Stimulated activated CD8-positive, alpha-beta memory T cell treated with anti-CD3 and anti-CD28 coated beads, Interleukin-4, amount 100 ng/mL, for 24 hours (primary cell): ENCODE measurements at regions not wholly inside any gene's neighbourhood (a gene's known extent, or its start where the extent isn't known, plus 50 kb on each side); places are given as distances from the start of the nearest gene placed in this dataset.
"Not testable (repeated sequence)": the region's sequence is repeated elsewhere in the genome, so short reads cannot be mapped to it uniquely, and the experiment has no call there.

Experiments used
- DNase-seq: peaks from one replicate; pipeline ENCODE4 v3.0.0-alpha.2; 2020; ENCODE audit warnings: low read depth

- not testable (repeated sequence) for DNase-seq
These were observed 64.8 kb downstream of the B4GALT7 start for GRCh38 chr5:177664737-177665136.

- not testable (repeated sequence) for DNase-seq
These were observed 65.2 kb downstream of the B4GALT7 start for GRCh38 chr5:177665172-177665571.

- DNase-seq, result not testable (repeated sequence)
These were observed 66.0 kb downstream of the B4GALT7 start for GRCh38 chr5:177665960-177666359.

DNA sequence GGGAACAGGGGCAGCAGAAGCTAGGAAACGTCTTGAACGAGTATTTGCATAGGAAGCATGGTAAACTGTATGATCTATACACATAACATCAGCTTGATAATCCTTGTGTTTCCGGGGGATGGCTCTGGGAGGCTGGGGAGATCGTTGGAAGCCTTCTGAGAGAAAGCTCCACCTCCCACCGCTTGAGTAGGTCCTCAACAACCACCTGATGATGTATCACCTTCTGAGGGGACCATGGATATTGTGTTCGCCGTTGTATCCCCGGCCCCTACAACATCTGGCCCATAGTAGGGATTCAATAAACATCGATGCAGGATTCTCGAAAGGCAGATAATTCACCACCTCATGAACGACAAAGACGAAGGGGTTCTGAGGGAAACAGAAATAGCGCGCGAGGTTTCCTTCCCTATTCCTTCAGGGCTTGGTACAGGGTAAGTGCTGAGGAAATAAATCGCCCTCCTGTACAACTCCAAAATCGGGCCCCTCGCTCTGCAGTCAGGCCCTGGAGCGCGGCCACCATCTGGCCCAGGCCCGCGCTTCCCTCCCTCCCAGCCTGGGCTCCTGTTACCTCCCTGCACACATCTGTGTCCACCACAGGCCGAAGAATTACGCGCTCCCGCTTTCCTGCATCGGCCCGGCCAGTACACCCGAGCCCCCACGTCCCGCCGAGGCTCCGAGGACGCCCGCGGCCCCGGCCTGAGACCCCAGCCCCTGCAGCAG, 71.3 kb downstream of the B4GALT7 start:
- DNase-seq, result not testable (repeated sequence)

DNA sequence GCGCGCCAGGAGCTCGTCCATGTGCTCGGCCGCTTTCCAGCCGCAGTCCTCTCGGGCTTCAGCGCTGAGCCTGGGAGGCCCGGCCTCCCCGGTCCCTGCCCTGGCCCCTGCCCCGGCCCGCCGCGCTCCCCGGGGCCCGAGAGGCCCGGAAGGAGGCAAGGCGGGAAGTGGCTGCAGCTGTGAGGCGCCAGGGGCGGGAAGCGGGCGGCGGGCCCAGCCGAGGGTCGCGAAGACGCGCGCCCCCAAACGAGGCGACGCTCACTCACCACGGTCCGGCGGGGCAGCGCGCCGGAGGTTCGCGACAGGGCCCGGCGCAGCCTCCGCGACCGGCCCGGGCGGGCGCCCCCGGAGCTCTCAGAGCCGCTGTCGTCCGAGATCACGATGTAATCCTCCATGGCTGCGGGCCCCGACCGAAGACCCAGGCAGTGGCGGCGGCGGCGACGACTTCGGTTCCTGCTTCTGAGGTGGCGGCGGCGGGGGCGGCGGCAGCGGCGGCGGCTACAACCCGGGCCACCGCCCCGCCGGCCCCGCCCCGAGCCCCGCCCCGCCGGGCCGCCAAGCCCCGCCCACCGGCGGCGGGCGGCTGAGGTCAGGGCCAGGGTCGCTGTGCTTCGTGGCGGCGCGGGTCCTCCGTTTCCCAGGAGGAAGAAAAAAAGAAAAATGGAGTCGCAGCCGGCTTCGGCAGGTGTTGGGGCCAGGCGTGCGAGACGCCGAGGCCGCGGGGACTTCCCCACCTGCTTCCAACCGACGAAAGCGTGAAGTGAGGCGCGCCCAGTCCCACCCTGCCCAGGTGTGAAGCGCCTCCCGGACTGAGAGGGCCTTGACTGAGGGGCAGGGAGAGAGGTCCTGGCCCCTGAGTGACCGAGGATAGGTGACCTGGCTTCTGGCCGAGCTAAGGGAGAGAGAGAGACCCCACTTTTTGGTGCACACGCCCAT, 72.1 kb downstream of the B4GALT7 start:
- DNase-seq, result peak; percentile 66
